Loucy (cell line): ENCODE measurements at regions not wholly inside any gene's neighbourhood (a gene's known extent, or its start where the extent isn't known, plus 50 kb on each side); places are given as distances from the start of the nearest gene placed in this dataset.

Source experiments
- H2AFZ ChIP-seq: fragments of 200-600 bp; sonication (generic); 2 replicates; pipeline ENCODE4 v1.6.0; 2016; ENCODE audit warnings: antibody characterized with exemption, mild to moderate bottlenecking, low read length, moderate library complexity
- H3F3A ChIP-seq: fragments of 200-600 bp; 2 replicates; pipeline ENCODE4 v1.6.0; 2016; ENCODE audit warnings: antibody characterized with exemption, low read depth, mild to moderate bottlenecking
- H3K27me3 ChIP-seq: fragments of 200-600 bp; sonication (generic); 2 replicates; pipeline ENCODE4 v1.6.1; 2014; ENCODE audit warnings: low read length, mild to moderate bottlenecking; ENCODE audit not compliant: insufficient read depth, poor library complexity, severe bottlenecking
- H3K36me3 ChIP-seq: fragments of 200-600 bp; sonication (generic); 2 replicates; pipeline ENCODE4 v1.6.1; 2016; ENCODE audit warnings: low read length; ENCODE audit not compliant: insufficient read depth
- H3K4me1 ChIP-seq: fragments of 200-600 bp; sonication (generic); 2 replicates; pipeline ENCODE4 v1.5.1; 2014; ENCODE audit warnings: low read length, mild to moderate bottlenecking; ENCODE audit not compliant: insufficient read depth, poor library complexity, severe bottlenecking
- H3K4me2 ChIP-seq: fragments of 200-600 bp; sonication (generic); 2 replicates; pipeline ENCODE4 v1.6.0; 2014; ENCODE audit warnings: antibody characterized with exemption, low read length, low read depth, mild to moderate bottlenecking; ENCODE audit not compliant: poor library complexity, severe bottlenecking
- H3K4me3 ChIP-seq: fragments of 200-600 bp; sonication (generic); 2 replicates; pipeline ENCODE4 v1.5.1; 2014; ENCODE audit warnings: low read length, mild to moderate bottlenecking, mixed read lengths; ENCODE audit not compliant: poor library complexity, severe bottlenecking
- H3K79me2 ChIP-seq: fragments of 200-600 bp; sonication (generic); 2 replicates; pipeline ENCODE4 v1.6.1; 2014; ENCODE audit warnings: low read length; ENCODE audit not compliant: insufficient read depth
- H3K9ac ChIP-seq: fragments of 200-600 bp; sonication (generic); 2 replicates; pipeline ENCODE4 v1.6.0; 2014; ENCODE audit warnings: mild to moderate bottlenecking, low read depth, low read length, moderate library complexity; ENCODE audit not compliant: poor library complexity, severe bottlenecking
- H3K9me2 ChIP-seq: fragments of 200-600 bp; sonication (generic); replicated peaks from 2 replicates; pipeline ENCODE4 v1.6.1; 2016; ENCODE audit warnings: low read depth, low read length, mixed read lengths
- H3K9me3 ChIP-seq: fragments of 200-600 bp; sonication (generic); 2 replicates; pipeline ENCODE4 v1.6.1; 2014; ENCODE audit warnings: mild to moderate bottlenecking, antibody characterized with exemption, low read length, low read depth; ENCODE audit not compliant: insufficient read depth
- H4K20me1 ChIP-seq: fragments of 200-600 bp; sonication (generic); 2 replicates; pipeline ENCODE4 v1.6.0; 2014; ENCODE audit warnings: antibody characterized with exemption, low read length, mild to moderate bottlenecking; ENCODE audit not compliant: insufficient read depth, poor library complexity, severe bottlenecking
- EZH2phosphoT487 ChIP-seq: fragments of 200-600 bp; IDR thresholded peaks from 2 replicates; pipeline ENCODE4 v1.6.1; 2018; ENCODE audit warnings: antibody characterized with exemption, mild to moderate bottlenecking, moderate library complexity, borderline replicate concordance
- TF ChIP-seq, protein P1 (sequence below): fragments of 200-600 bp; sonication (generic); conservative IDR thresholded peaks from 2 replicates; pipeline ENCODE4 v1.5.1; 2014; ENCODE audit warnings: mild to moderate bottlenecking, antibody characterized with exemption, low read length

DNA sequence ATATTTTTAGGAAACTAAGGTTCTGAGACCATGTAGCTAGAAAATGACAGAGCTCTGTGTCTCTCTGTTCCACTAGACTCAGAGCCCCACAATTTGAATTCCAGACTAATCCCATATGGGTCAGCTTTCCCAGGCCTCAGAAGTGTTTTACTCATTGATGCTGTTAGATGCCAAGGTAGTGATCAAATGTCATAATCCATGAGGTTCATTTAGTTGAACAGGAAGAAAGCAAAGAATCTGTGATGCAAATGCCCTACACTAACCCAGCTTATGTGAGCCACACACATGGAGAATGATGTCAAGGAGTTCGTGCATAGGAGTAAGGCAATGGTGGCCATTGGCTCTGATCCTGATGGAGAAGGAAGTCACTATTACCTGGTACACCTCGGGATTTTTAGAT, 363.4 kb upstream of the RARB start:
- H3K4me2 ChIP-seq, result no peak overlapping the region
- H3K79me2 ChIP-seq, result no peaks in the 10 kb centered on the region
- no peak overlapping the region for H2AFZ ChIP-seq
- no peaks in the 10 kb centered on the region for H3K27me3 ChIP-seq
- no peaks in the 10 kb centered on the region for H4K20me1 ChIP-seq
- H3K36me3 ChIP-seq, result no peaks in the 10 kb centered on the region
- TF ChIP-seq, protein P1, sequence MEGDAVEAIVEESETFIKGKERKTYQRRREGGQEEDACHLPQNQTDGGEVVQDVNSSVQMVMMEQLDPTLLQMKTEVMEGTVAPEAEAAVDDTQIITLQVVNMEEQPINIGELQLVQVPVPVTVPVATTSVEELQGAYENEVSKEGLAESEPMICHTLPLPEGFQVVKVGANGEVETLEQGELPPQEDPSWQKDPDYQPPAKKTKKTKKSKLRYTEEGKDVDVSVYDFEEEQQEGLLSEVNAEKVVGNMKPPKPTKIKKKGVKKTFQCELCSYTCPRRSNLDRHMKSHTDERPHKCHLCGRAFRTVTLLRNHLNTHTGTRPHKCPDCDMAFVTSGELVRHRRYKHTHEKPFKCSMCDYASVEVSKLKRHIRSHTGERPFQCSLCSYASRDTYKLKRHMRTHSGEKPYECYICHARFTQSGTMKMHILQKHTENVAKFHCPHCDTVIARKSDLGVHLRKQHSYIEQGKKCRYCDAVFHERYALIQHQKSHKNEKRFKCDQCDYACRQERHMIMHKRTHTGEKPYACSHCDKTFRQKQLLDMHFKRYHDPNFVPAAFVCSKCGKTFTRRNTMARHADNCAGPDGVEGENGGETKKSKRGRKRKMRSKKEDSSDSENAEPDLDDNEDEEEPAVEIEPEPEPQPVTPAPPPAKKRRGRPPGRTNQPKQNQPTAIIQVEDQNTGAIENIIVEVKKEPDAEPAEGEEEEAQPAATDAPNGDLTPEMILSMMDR, result no peak
- TF ChIP-seq EZH2phosphoT487, result no peak
- no peaks in the 10 kb centered on the region for H3K9me2 ChIP-seq
- H3K9ac ChIP-seq, result no peak overlapping the region
- H3K4me1 ChIP-seq, result no peaks in the 10 kb centered on the region
- H3K4me3 ChIP-seq, result no peak overlapping the region
- H3K9me3 ChIP-seq, result no peaks in the 10 kb centered on the region
- H3F3A ChIP-seq, result no peaks in the 10 kb centered on the region

DNA sequence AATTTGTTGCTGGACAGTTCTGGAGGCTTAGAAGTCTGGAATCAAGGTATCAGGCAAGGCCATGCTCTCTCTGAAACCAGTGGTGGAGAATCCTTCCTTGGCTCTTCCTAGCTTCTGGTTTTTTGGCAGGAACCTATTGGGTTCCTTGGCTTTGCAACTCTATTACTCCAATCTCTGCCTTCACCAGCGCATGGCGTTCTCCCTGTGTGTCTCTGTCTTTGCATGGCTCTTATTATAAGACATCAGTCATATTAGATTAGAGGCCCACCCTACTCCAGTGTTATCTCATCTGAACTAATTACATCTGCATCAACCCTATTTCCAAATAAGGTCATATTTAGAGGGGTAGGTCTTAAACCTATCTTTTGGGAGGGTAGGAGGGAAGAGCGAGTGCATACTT, 358.1 kb upstream of the RARB start:
- Histone ChIP-seq H3K36me3 (no peaks in the 10 kb centered on the region), H3K4me1 (no peaks in the 10 kb centered on the region), H2AFZ (no peak overlapping the region), H4K20me1 (no peaks in the 10 kb centered on the region), H3K4me3 (no peak overlapping the region), H3K9me2 (no peaks in the 10 kb centered on the region), H3K27me3 (no peaks in the 10 kb centered on the region), H3K9ac (no peak overlapping the region), H3F3A (no peaks in the 10 kb centered on the region), H3K4me2 (no peak overlapping the region), H3K9me3 (no peaks in the 10 kb centered on the region), H3K79me2 (no peaks in the 10 kb centered on the region)
- no peak for TF ChIP-seq EZH2phosphoT487
- TF ChIP-seq, protein P1, result no peak

- Histone ChIP-seq H4K20me1 (no peaks in the 10 kb centered on the region), H3K9me2 (no peaks in the 10 kb centered on the region), H3K36me3 (no peaks in the 10 kb centered on the region), H3F3A (no peaks in the 10 kb centered on the region), H3K27me3 (no peaks in the 10 kb centered on the region), H3K4me2 (no peak overlapping the region), H2AFZ (no peak overlapping the region), H3K4me1 (no peaks in the 10 kb centered on the region), H3K9ac (no peak overlapping the region), H3K4me3 (no peak overlapping the region), H3K9me3 (no peaks in the 10 kb centered on the region), H3K79me2 (no peaks in the 10 kb centered on the region)
- TF ChIP-seq EZH2phosphoT487, result no peak
- TF ChIP-seq, protein P1, result no peak
Measured at GRCh38 chr3:25071846-25072245, 356.2 kb upstream of the RARB start.
